ENCODE measurements at regions not wholly inside any gene's neighbourhood (a gene's known extent, or its start where the extent isn't known, plus 50 kb on each side); places are given as distances from the start of the nearest gene placed in this dataset.
"Not testable (repeated sequence)": the region's sequence is repeated elsewhere in the genome, so short reads cannot be mapped to it uniquely, and the experiment has no call there.

GRCh38 chr4:66279084-66279483, 608.8 kb upstream of the EPHA5 start:
- Histone ChIP-seq H3K36me3 (no peaks in the 10 kb centered on the region), H3K9me3 (no peaks in the 10 kb centered on the region), H3K27me3 (no peaks in the 10 kb centered on the region), H3K4me3 (no peak overlapping the region), H3K27ac (no peak overlapping the region), H3K4me1 (no peaks in the 10 kb centered on the region)
- intact Hi-C loops (cut with DNase I) = no loop called here
- ATAC-seq (no peak), DNase-seq (no peak)
- no peak for TF ChIP-seq CTCF (IDR thresholded peaks at IDR 0.05)

- H3K4me3 ChIP-seq = no peak overlapping the region
- ATAC-seq (no peak), DNase-seq (no peak)
- no peaks in the 10 kb centered on the region for H3K9me3 ChIP-seq
- no peak overlapping the region for H3K27ac ChIP-seq
- no peaks in the 10 kb centered on the region for H3K27me3 ChIP-seq
- H3K36me3 ChIP-seq = no peaks in the 10 kb centered on the region
- intact Hi-C loops (cut with DNase I) = no loop called here
- TF ChIP-seq CTCF (IDR thresholded peaks at IDR 0.05) = no peak
- H3K4me1 ChIP-seq = no peaks in the 10 kb centered on the region
Observed at GRCh38 chr4:66275411-66276038, 605.2 kb upstream of the EPHA5 start.

GRCh38 chr4:66273110-66273509, 602.8 kb upstream of the EPHA5 start:
- Histone ChIP-seq H3K4me3 (no peak overlapping the region), H3K4me1 (no peaks in the 10 kb centered on the region), H3K27me3 (no peaks in the 10 kb centered on the region), H3K9me3 (no peaks in the 10 kb centered on the region), H3K36me3 (no peaks in the 10 kb centered on the region), H3K27ac (no peak overlapping the region)
- DNase-seq (no peak), ATAC-seq (peak; percentile 86)
- TF ChIP-seq CTCF (IDR thresholded peaks at IDR 0.05) = no peak
- intact Hi-C loops (cut with DNase I) = no loop called here

- DNase-seq; H3K4me1 ChIP-seq; intact Hi-C loops (cut with DNase I); H3K36me3 ChIP-seq; H3K27me3 ChIP-seq; ATAC-seq; H3K27ac ChIP-seq; H3K4me3 ChIP-seq: not testable (repeated sequence)
- peaks cover 0 to 15% of the 10 kb centered on the region in 2 donors for H3K9me3 ChIP-seq
Observed at GRCh38 chr4:66270356-66270755, 600.1 kb upstream of the EPHA5 start.

GRCh38 chr4:66266554-66266953, 596.3 kb upstream of the EPHA5 start:
- H3K27ac ChIP-seq = not testable (repeated sequence)

GRCh38 chr4:66266035-66266434, 595.7 kb upstream of the EPHA5 start:
- H3K4me3 ChIP-seq = no peak overlapping the region
- DNase-seq = peak in 1 of 4 donors; percentile 26
- no peaks in the 10 kb centered on the region for H3K4me1 ChIP-seq
- peaks cover 0 to 17% of the 10 kb centered on the region in 2 donors for H3K9me3 ChIP-seq
- no peak overlapping the region for H3K27ac ChIP-seq
- no peak for ATAC-seq
- no peaks in the 10 kb centered on the region for H3K27me3 ChIP-seq
- intact Hi-C loops (cut with DNase I) = no loop called here
- TF ChIP-seq CTCF (IDR thresholded peaks at IDR 0.05) = no peak
- H3K36me3 ChIP-seq = no peaks in the 10 kb centered on the region

More at GRCh38 chr4:66266554-66266953, 596.3 kb upstream of the EPHA5 start:
- H3K36me3 ChIP-seq; DNase-seq; H3K4me1 ChIP-seq; H3K4me3 ChIP-seq; intact Hi-C loops (cut with DNase I); H3K27me3 ChIP-seq; ATAC-seq: not testable (repeated sequence)
- H3K9me3 ChIP-seq = peaks cover 0 to 17% of the 10 kb centered on the region in 2 donors
